Neural crest cell (in vitro differentiated cells): ENCODE measurements at regions not wholly inside any gene's neighbourhood (a gene's known extent, or its start where the extent isn't known, plus 50 kb on each side); places are given as distances from the start of the nearest gene placed in this dataset.

Experiments used
- DNase-seq: peaks from one replicate; pipeline ENCODE4 v3.0.0; 2021; ENCODE audit warnings: low read depth, mixed read lengths, low spot score
- H3K27ac Mint-ChIP-seq: one replicate; pipeline ENCODE4 v1.8.0; 2021; ENCODE audit warnings: mild to moderate bottlenecking, mixed read lengths; ENCODE audit not compliant: unreplicated experiment
- H3K27me3 Mint-ChIP-seq: 2 replicates; pipeline ENCODE4 v1.8.0; 2021; ENCODE audit warnings: low read depth, mild to moderate bottlenecking, mixed read lengths
- H3K36me3 Mint-ChIP-seq: 2 replicates; pipeline ENCODE4 v1.8.0; 2021; ENCODE audit warnings: low read depth, mild to moderate bottlenecking, mixed read lengths
- H3K4me1 Mint-ChIP-seq: 2 replicates; pipeline ENCODE4 v1.8.0; 2021; ENCODE audit warnings: mixed read lengths
- H3K4me3 Mint-ChIP-seq: one replicate; pipeline ENCODE4 v1.8.0; 2021; ENCODE audit warnings: mild to moderate bottlenecking, mixed read lengths
- H3K9me3 Mint-ChIP-seq: 2 replicates; pipeline ENCODE4 v1.8.0; 2021; ENCODE audit warnings: mixed read lengths
- CTCF ChIP-seq: fragments of 200-600 bp; sonication (generic); conservative IDR thresholded peaks from 2 replicates; pipeline ENCODE4 v1.5.0; 2021; ENCODE audit warnings: antibody characterized with exemption, mild to moderate bottlenecking

GRCh38 chr2:185242462-185242861 is 496.1 kb upstream of the FSIP2 start:
- Mint-ChIP-seq H3K4me3 (no peak overlapping the region), H3K27ac (no peak overlapping the region), H3K36me3 (no peaks in the 10 kb centered on the region), H3K9me3 (peaks cover 9% of the 10 kb centered on the region), H3K27me3 (no peaks in the 10 kb centered on the region), H3K4me1 (no peaks in the 10 kb centered on the region)
- TF ChIP-seq CTCF: no peak
- no peak for DNase-seq

- Mint-ChIP-seq H3K27me3 (no peaks in the 10 kb centered on the region), H3K27ac (no peak overlapping the region), H3K36me3 (no peaks in the 10 kb centered on the region), H3K9me3 (no peaks in the 10 kb centered on the region), H3K4me3 (no peak overlapping the region), H3K4me1 (no peaks in the 10 kb centered on the region)
- no peak for DNase-seq
- no peak for TF ChIP-seq CTCF
Measured at GRCh38 chr2:185245216-185245615, 493.4 kb upstream of the FSIP2 start.

GRCh38 chr2:185245806-185246205 is 492.8 kb upstream of the FSIP2 start:
- no peak for TF ChIP-seq CTCF
- H3K9me3 Mint-ChIP-seq: no peaks in the 10 kb centered on the region
- H3K27me3 Mint-ChIP-seq: no peaks in the 10 kb centered on the region
- H3K27ac Mint-ChIP-seq: no peak overlapping the region
- H3K4me3 Mint-ChIP-seq: no peak overlapping the region
- H3K4me1 Mint-ChIP-seq: no peaks in the 10 kb centered on the region
- no peaks in the 10 kb centered on the region for H3K36me3 Mint-ChIP-seq
- DNase-seq: no peak

- no peak for DNase-seq
- Mint-ChIP-seq H3K27me3 (no peaks in the 10 kb centered on the region), H3K36me3 (no peaks in the 10 kb centered on the region), H3K4me1 (no peaks in the 10 kb centered on the region), H3K9me3 (no peaks in the 10 kb centered on the region), H3K27ac (no peak overlapping the region), H3K4me3 (no peak overlapping the region)
- TF ChIP-seq CTCF: no peak
Measured at GRCh38 chr2:185246717-185247116, 491.9 kb upstream of the FSIP2 start.

GRCh38 chr2:185255566-185255965 is 483.0 kb upstream of the FSIP2 start:
- DNase-seq: no peak
- H3K36me3 Mint-ChIP-seq: no peaks in the 10 kb centered on the region
- no peaks in the 10 kb centered on the region for H3K9me3 Mint-ChIP-seq
- no peak for TF ChIP-seq CTCF
- no peak overlapping the region for H3K4me3 Mint-ChIP-seq
- no peaks in the 10 kb centered on the region for H3K27me3 Mint-ChIP-seq
- H3K4me1 Mint-ChIP-seq: no peaks in the 10 kb centered on the region
- no peak overlapping the region for H3K27ac Mint-ChIP-seq

- Mint-ChIP-seq H3K27ac (no peak overlapping the region), H3K4me1 (no peaks in the 10 kb centered on the region), H3K36me3 (no peaks in the 10 kb centered on the region), H3K4me3 (no peak overlapping the region), H3K27me3 (no peaks in the 10 kb centered on the region), H3K9me3 (no peaks in the 10 kb centered on the region)
- no peak for DNase-seq
- TF ChIP-seq CTCF: no peak
Measured at GRCh38 chr2:185265747-185266146, 472.9 kb upstream of the FSIP2 start.
